Body of pancreas (tissue), 4 donors: ENCODE measurements at regions not wholly inside any gene's neighbourhood (a gene's known extent, or its start where the extent isn't known, plus 50 kb on each side); places are given as distances from the start of the nearest gene placed in this dataset.

ENCODE experiments used
- CTCF ChIP-seq, 7 experiments: fragments of 450-650 bp in 4 of 7; fragments of 200-600 bp in 3 of 7; sonication (generic) in 3 of 7; IDR thresholded peaks; one replicate each; pipeline ENCODE4 v1.5.1; 2016 to 2019; ENCODE audit warnings: antibody characterized with exemption in 7 of 7
- POLR2A ChIP-seq, 3 donors: fragments of 450-650 bp; IDR thresholded peaks; one replicate each; pipeline ENCODE4 v1.6.1; 2016; ENCODE audit warnings: antibody characterized with exemption in 3 of 3, mild to moderate bottlenecking in 2 of 3

DNA sequence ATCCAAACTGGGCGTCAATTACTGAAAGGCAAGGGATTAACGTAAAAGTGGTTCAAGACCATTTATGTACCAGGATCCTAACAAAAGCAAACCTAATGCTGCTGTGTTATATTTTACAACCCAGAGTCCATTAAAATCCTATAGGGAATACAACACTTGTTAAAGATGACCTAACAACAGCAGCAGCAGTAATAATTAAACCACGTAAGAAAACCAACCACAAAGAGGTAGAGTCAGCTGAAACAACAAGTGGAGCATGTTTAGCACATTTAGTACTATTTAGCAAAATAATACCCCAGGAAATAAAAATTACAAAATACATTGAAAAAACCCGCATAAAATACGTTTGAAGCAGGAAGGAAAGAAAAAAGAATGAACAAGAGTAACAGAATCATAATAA lies 82.1 kb upstream of the AGBL1 start:
- no peak for TF ChIP-seq CTCF (IDR thresholded peaks at IDR 0.05)
- TF ChIP-seq POLR2A (IDR thresholded peaks at IDR 0.05): no peak
